NCI-H2227 (cell line): ENCODE measurements at regions not wholly inside any gene's neighbourhood (a gene's known extent, or its start where the extent isn't known, plus 50 kb on each side); places are given as distances from the start of the nearest gene placed in this dataset.

Experiments
- DNase-seq: peaks from one replicate; lab custom pipeline; 2025; ENCODE audit not compliant: unreplicated experiment; lab: John Stamatoyannopoulos, UW

DNA sequence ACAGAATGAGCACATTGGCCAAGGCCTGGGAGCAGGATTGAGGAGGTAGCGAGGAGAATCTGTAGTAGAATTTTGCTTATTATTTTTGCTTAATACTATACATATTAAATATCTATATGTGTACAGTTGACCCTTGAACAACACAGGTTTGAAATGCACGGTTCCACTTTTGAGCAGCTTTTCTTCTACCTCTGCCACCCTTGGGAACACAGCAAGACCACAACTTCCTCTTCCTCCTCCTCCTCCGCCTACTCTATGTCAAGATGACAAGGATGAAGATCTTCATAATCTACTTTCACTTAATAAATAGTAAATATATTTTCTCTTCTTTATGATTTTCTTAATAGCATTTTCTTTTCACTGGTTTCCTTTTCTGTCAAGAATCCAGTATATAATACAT is 541.4 kb downstream of the KCTD16 start:
- no peak for DNase-seq

- no peak for DNase-seq
Observed at GRCh38 chr5:144711172-144711571, 540.5 kb downstream of the KCTD16 start.

DNA sequence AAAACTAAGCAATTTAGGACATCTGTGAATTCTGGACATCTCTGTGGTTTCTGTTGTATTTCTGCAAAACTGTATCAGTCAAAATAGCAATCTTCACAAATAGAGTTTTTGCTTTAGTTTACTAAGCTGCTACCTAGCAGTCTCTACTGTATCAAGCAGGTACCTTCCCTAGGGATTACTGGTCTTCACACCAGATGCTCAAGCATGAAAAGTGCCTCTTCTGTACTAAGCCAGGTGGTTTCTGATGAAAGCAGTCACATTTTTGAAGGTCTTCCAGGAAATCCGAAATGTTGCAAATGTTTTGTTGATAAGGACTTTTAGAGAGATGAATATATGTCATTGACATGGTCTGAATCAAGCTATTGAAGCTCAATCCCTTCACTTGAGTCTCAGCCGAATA is 540.0 kb downstream of the KCTD16 start:
- DNase-seq: no peak

- DNase-seq: no peak
Observed at GRCh38 chr5:144703776-144704175, 533.1 kb downstream of the KCTD16 start.

GRCh38 chr5:144698484-144698883 is 527.8 kb downstream of the KCTD16 start:
- no peak for DNase-seq

DNA sequence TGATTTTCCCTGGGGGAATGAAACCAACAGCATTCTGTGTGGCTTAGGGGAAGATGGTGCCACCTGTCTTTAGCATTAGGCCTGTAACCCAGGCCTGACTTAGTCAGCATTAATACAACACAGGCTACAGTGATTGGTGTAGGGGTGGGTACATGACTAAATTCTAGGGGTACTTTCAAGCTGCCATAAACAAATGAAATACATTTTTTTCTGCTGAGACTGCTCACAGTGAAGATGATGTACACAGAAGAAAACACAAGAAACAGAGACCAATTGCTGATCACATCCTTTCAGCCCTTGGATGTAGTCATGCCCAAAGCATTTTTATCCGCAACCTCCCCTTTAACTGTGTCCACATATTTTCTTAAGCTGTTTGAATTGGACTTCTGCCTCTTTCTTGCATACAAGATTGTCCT is 527.2 kb downstream of the KCTD16 start:
- DNase-seq: no peak

DNA sequence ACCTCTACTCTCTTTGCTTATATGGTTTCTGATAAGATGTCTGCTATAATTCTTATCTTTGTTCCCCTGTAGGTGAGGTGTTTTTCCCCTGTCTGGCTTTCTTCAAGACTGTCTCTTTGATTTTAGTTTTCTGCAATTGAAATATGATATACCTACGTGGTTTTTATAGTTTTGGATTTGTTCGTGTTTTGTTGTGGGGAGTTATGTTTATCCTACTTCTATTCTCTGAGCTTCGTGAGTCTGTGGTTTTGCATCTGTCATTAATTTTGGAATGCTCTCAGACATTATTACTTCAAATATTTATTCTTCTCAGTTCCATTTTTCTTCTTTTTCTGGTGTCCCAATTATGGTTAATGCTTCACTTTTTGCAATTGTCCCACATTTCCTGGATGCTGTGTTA is 521.3 kb downstream of the KCTD16 start:
- no peak for DNase-seq

DNA sequence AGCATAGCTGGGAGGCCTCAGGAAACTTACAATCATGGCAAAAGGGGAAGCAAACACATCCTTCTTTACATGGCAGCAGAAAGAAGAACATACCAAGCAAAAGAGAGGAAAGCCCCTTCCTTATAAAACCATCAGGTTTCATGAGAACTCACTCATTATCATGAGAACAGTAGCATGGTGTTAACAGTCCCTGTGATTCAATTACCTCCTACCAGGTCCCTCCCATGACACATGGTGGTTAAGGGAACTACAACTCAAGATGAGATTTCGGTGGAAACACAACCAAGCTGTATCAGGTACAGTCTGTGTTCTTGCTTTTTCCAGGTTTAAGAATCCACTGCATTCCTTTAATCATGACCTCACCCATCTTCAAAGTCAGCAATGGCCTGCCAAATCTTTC is 514.2 kb downstream of the KCTD16 start:
- DNase-seq: no peak

GRCh38 chr5:144680711-144681110 is 510.0 kb downstream of the KCTD16 start:
- no peak for DNase-seq

DNA sequence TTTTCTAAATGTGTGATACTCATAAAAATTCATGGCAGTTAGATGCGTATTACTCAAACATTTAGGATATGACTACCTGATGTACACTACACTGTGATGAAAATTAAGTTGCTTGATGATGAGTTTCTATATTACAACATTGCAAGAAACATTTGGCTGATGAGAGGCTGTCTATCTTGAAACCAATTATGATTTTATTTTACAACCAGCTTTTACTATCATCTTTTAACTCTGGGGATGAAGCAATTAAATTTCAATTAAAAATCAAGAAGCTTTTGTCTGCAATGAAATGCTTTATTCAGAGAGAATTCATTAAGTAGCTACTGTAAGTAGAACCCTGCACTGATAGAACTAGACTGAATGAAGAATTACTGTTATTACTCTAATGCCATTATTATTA is 500.4 kb downstream of the KCTD16 start:
- DNase-seq: no peak

GRCh38 chr5:144659634-144660227 is 489.1 kb downstream of the KCTD16 start:
- no peak for DNase-seq

- no peak for DNase-seq
Observed at GRCh38 chr5:144644317-144644716, 473.6 kb downstream of the KCTD16 start.

DNA sequence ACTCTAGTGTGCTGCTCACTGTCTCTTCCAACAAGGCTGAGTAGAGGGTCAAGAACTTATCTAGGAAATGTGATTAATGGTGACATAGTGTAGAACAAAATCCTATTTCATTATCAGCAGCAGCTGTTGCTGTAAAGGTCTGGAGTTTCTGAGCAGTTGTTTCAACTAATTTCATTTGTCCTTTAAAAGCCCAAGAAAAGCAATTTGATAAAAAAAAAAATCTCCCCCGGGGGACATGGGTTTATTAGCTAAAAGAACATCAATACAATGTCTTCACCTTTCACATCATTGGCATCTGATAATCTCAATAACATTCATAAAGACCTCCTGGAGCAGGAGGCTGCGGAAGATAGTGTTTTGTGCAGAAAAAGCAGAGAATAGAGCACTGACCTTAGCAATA is 468.1 kb downstream of the KCTD16 start:
- no peak for DNase-seq

DNA sequence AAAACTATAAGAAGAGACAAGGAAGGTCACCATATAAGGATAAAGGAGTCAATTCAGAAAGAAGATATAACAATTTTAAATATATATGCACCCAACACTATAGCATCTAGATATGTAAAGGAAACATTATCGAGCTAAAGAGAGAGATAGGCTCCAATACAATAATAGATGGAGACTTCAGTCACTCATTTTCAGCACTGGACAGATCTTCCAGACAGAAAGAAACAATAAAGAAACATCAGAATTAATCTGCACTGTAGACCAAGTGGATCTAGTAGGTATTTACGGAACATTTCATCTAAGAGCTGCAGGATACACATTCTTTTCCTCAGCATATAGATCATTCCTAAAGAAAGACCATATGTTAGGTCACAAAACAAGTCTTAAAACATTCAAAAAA is 463.5 kb downstream of the KCTD16 start:
- DNase-seq: no peak

DNA sequence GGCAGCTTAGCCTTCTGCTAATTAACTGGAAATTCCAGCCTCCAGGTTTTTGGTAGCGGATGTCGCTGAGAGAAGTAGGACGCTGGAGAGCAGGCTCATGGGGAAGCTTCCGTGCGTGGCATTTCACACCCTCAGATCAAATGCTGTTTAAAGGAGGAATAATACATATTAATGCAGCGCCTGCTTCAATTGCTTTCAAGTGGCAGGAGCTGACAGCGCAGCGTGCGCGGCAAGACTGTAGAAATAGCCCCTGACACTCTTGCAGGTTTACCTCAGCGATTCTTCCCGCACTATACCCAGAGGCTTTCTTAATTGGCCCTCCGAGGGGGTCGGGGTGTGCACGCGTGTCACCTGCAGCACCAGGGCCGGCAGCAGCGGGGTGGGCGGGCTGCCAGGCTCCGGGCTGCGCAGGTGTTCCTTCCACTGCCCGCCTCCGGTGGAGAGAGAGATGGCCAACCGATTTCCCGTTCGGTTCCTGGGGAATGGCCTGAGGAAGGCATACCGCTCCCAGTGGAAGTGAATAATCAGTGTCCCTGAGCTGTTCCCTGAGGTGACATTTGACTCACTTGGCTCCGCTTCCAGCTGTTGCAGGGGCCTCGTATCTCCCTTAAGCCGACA is 427.9 kb downstream of the KCTD16 start:
- DNase-seq: peak; percentile 44

GRCh38 chr5:144596517-144596916 is 425.8 kb downstream of the KCTD16 start:
- DNase-seq: no peak

DNA sequence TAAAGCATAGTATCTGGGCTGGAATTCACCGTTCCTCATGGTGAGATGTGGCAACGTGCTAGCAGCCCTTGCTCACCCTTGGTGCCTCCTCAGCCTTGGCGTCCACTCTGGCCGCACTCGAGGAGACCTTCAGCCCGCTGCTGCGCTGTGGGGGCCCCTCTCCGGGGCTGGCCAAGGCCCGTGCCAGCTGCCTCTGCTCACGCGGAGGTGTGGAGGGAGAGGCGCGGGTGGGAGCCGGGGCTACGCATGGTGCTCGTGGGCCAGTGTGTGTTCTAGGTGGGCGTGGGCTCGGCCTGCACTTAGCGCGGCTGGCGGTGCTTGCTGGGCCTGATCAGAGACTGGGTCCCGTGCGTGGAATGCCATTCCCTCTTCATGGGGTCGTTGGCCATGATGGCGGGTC is 424.2 kb downstream of the KCTD16 start:
- no peak for DNase-seq

- peak; percentile 6 for DNase-seq
Observed at GRCh38 chr5:144594234-144594633, 423.6 kb downstream of the KCTD16 start.

DNA sequence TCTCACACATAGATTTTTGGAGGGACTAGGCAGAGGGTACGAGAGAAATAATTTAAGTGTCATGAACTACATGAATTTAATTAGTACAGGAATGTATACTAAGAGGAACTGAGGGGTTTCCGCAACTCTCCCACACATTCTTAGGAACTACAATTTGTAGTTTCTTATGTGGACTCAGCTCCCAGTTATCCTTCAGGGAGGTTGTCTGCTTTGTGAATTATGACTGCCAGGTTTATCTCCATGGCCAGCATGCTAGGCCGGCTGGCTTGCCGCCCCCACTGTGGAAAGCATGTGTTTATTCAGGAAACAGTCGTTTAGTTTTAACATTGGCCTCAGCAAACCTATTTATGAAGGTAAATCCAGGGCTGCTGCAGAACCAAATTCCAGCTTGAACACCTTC is 415.0 kb downstream of the KCTD16 start:
- DNase-seq: no peak

- peak; percentile 4 for DNase-seq
Observed at GRCh38 chr5:144583541-144584449, 413.1 kb downstream of the KCTD16 start.

GRCh38 chr5:144582066-144582465 is 411.4 kb downstream of the KCTD16 start:
- DNase-seq: no peak

DNA sequence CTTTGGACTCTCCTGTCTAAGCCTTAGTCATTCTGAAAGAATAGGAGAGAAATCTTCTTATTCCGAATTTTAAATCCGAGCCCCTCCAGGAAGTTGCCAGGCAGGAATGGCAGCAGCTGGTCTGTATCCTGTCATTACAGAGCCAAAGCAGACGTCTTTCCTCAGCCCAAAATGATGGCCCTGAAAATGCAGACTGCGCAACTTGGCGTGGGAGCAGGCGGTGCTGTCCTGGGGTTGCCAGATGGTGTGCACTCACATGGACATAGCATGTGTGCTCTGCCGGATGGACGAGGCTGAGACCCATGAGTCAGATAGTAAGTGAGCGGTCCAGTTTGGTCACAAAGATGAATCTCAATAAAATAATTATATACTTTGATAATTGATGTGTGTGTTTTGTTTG is 410.4 kb downstream of the KCTD16 start:
- no peak for DNase-seq
